ENCODE measurements at regions not wholly inside any gene's neighbourhood (a gene's known extent, or its start where the extent isn't known, plus 50 kb on each side); places are given as distances from the start of the nearest gene placed in this dataset.

GRCh38 chr2:160916300-160916699 is 243.9 kb upstream of the TANK start:
- no peaks in the 10 kb centered on the region for H3K36me3 Mint-ChIP-seq (ENCODE audit: low read depth)
- TF ChIP-seq CTCF (IDR thresholded peaks at IDR 0.05) = no peak
- ChIA-PET POLR2A (interaction anchor here (0.6 kb wide), 1 partner anchor 380 kb away, joined by 3 read pairs; no protein-coding TSS in a partner anchor), CTCF (no interaction called here)
- no peaks in the 10 kb centered on the region for H3K27me3 Mint-ChIP-seq
- ATAC-seq (ENCODE audit: poor library complexity) = no peak
- Histone ChIP-seq H3K9me3 (ENCODE audit: control insufficient read depth in 1 of 2, insufficient read depth in 1 of 2, low read length in 2 of 2) (no peaks in the 10 kb centered on the region), H3K27ac (ENCODE audit: low read depth in 1 of 2, low read length in 2 of 2) (no peak overlapping the region), H3K4me3 (ENCODE audit: low read length) (no peak overlapping the region), H3K27me3 (ENCODE audit: control insufficient read depth in 1 of 2, insufficient read depth in 2 of 2, low read length in 2 of 2) (no peaks in the 10 kb centered on the region), H3K4me1 (ENCODE audit: insufficient read depth, low read length) (no peaks in the 10 kb centered on the region), H3K36me3 (ENCODE audit: insufficient read depth, low read length) (no peaks in the 10 kb centered on the region)
- no peaks in the 10 kb centered on the region for H3K9me3 Mint-ChIP-seq
- no peaks in the 10 kb centered on the region for H3K4me1 Mint-ChIP-seq (ENCODE audit: low read depth)
- intact Hi-C loops (cut with DNase I, micrococcal nuclease) = loop anchor here in 1 of 2 experiments (5.0 to 10.0 kb wide), 2 partner anchors 591 to 664 kb away; no protein-coding TSS in a partner anchor
- no peak overlapping the region for H3K4me3 Mint-ChIP-seq
- no peak overlapping the region for H3K27ac Mint-ChIP-seq
- DNase-seq = no peak

GRCh38 chr2:160917850-160918249 is 242.4 kb upstream of the TANK start:
- DNase-seq = no peak
- ChIA-PET CTCF (no interaction called here), POLR2A (no interaction called here)
- Histone ChIP-seq H3K4me1 (ENCODE audit: insufficient read depth, low read length) (no peaks in the 10 kb centered on the region), H3K27ac (ENCODE audit: low read depth in 1 of 2, low read length in 2 of 2) (no peak overlapping the region), H3K9me3 (ENCODE audit: control insufficient read depth in 1 of 2, insufficient read depth in 1 of 2, low read length in 2 of 2) (no peaks in the 10 kb centered on the region), H3K36me3 (ENCODE audit: insufficient read depth, low read length) (no peaks in the 10 kb centered on the region), H3K27me3 (ENCODE audit: control insufficient read depth in 1 of 2, insufficient read depth in 2 of 2, low read length in 2 of 2) (no peaks in the 10 kb centered on the region), H3K4me3 (ENCODE audit: low read length) (no peak overlapping the region)
- H3K36me3 Mint-ChIP-seq (ENCODE audit: low read depth) = no peaks in the 10 kb centered on the region
- ATAC-seq (ENCODE audit: poor library complexity) = no peak
- H3K4me1 Mint-ChIP-seq (ENCODE audit: low read depth) = no peaks in the 10 kb centered on the region
- no peaks in the 10 kb centered on the region for H3K9me3 Mint-ChIP-seq
- intact Hi-C loops (cut with DNase I, micrococcal nuclease) = loop anchor here in 1 of 2 experiments (2.0 to 10.0 kb wide), 3 partner anchors 563 to 666 kb away; no protein-coding TSS in a partner anchor
- H3K27ac Mint-ChIP-seq = no peak overlapping the region
- no peak overlapping the region for H3K4me3 Mint-ChIP-seq
- no peaks in the 10 kb centered on the region for H3K27me3 Mint-ChIP-seq
- no peak for TF ChIP-seq CTCF (IDR thresholded peaks at IDR 0.05)

DNA sequence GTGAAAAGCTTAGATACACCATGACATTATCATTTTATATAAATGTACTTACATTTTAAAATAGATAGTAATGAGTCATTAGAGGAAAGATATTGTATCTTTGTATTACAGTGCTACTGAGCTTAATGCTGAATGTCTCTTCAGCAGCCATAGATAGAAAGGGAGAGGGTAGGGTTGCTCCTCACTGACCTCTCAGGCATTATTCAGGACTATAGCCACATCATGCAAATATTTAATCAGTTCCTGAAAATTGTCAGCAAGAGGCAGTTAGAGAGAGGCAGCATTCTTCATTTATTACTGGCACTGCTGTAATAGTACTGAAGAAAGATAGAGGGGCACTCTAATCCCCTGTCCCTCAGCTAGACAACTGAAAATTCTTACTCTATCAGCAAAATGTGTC is 242.0 kb upstream of the TANK start:
- H3K4me1 ChIP-seq (ENCODE audit: insufficient read depth, low read length) = no peaks in the 10 kb centered on the region
- H3K4me3 Mint-ChIP-seq = no peak overlapping the region
- H3K27ac Mint-ChIP-seq = no peak overlapping the region
- H3K36me3 Mint-ChIP-seq (ENCODE audit: low read depth) = no peaks in the 10 kb centered on the region
- H3K9me3 Mint-ChIP-seq = no peaks in the 10 kb centered on the region
- H3K27me3 ChIP-seq (ENCODE audit: control insufficient read depth in 1 of 2, insufficient read depth in 2 of 2, low read length in 2 of 2) = no peaks in the 10 kb centered on the region
- H3K4me1 Mint-ChIP-seq (ENCODE audit: low read depth) = no peaks in the 10 kb centered on the region
- H3K27me3 Mint-ChIP-seq = no peaks in the 10 kb centered on the region
- H3K27ac ChIP-seq (ENCODE audit: low read depth in 1 of 2, low read length in 2 of 2) = no peak overlapping the region
- ChIA-PET CTCF (no interaction called here), POLR2A (no interaction called here)
- no peak for ATAC-seq (ENCODE audit: poor library complexity)
- no peak for DNase-seq
- H3K9me3 ChIP-seq (ENCODE audit: control insufficient read depth in 1 of 2, insufficient read depth in 1 of 2, low read length in 2 of 2) = no peaks in the 10 kb centered on the region
- H3K4me3 ChIP-seq (ENCODE audit: low read length) = no peak overlapping the region
- no peak for TF ChIP-seq CTCF (IDR thresholded peaks at IDR 0.05)
- H3K36me3 ChIP-seq (ENCODE audit: insufficient read depth, low read length) = no peaks in the 10 kb centered on the region
- intact Hi-C loops (cut with DNase I, micrococcal nuclease) = loop anchor here in 1 of 2 experiments (2.0 to 10.0 kb wide), 3 partner anchors 563 to 666 kb away; no protein-coding TSS in a partner anchor
